ENCODE measurements at regions not wholly inside any gene's neighbourhood (a gene's known extent, or its start where the extent isn't known, plus 50 kb on each side); places are given as distances from the start of the nearest gene placed in this dataset.

- H3K27me3 ChIP-seq, result no peaks in the 10 kb centered on the region
- H3K4me1 ChIP-seq (ENCODE audit: low read depth), result no peaks in the 10 kb centered on the region
- no peak overlapping the region for H3K27ac ChIP-seq
- H3K4me3 ChIP-seq, result no peak overlapping the region
- H3K9me3 ChIP-seq (ENCODE audit: low read depth), result no peaks in the 10 kb centered on the region
- no peak for DNase-seq (ENCODE audit: low read depth in 1 of 2, low spot score in 1 of 2)
- H3K36me3 ChIP-seq, result no peaks in the 10 kb centered on the region
- no peak for TF ChIP-seq CTCF (IDR thresholded peaks at IDR 0.05; ENCODE audit: low read depth, low read length)
Observed at GRCh38 chr2:166614503-166614902, 120.5 kb upstream of the SCN7A start.

GRCh38 chr2:166614029-166614428 lies 120.0 kb upstream of the SCN7A start:
- TF ChIP-seq CTCF (IDR thresholded peaks at IDR 0.05; ENCODE audit: low read depth, low read length), result no peak

GRCh38 chr2:166613226-166613625 lies 119.2 kb upstream of the SCN7A start:
- DNase-seq (ENCODE audit: low read depth in 1 of 2, low spot score in 1 of 2), result no peak
- no peak overlapping the region for H3K27ac ChIP-seq
- TF ChIP-seq CTCF (IDR thresholded peaks at IDR 0.05; ENCODE audit: low read depth, low read length), result no peak
- no peaks in the 10 kb centered on the region for H3K4me1 ChIP-seq (ENCODE audit: low read depth)
- H3K9me3 ChIP-seq (ENCODE audit: low read depth), result no peaks in the 10 kb centered on the region
- no peaks in the 10 kb centered on the region for H3K36me3 ChIP-seq
- H3K27me3 ChIP-seq, result no peaks in the 10 kb centered on the region
- no peak overlapping the region for H3K4me3 ChIP-seq

More at GRCh38 chr2:166614029-166614428, 120.0 kb upstream of the SCN7A start:
- Histone ChIP-seq H3K4me1 (ENCODE audit: low read depth) (no peaks in the 10 kb centered on the region), H3K27me3 (no peaks in the 10 kb centered on the region), H3K27ac (no peak overlapping the region), H3K36me3 (no peaks in the 10 kb centered on the region), H3K9me3 (ENCODE audit: low read depth) (no peaks in the 10 kb centered on the region), H3K4me3 (no peak overlapping the region)
- peak in 1 of 2 donors; percentile 14 for DNase-seq (ENCODE audit: low read depth in 1 of 2, low spot score in 1 of 2)

- no peak overlapping the region for H3K27ac ChIP-seq
- TF ChIP-seq CTCF (IDR thresholded peaks at IDR 0.05; ENCODE audit: low read depth, low read length), result no peak
- H3K4me1 ChIP-seq (ENCODE audit: low read depth), result no peaks in the 10 kb centered on the region
- H3K4me3 ChIP-seq, result no peak overlapping the region
- no peaks in the 10 kb centered on the region for H3K36me3 ChIP-seq
- H3K27me3 ChIP-seq, result no peaks in the 10 kb centered on the region
- H3K9me3 ChIP-seq (ENCODE audit: low read depth), result no peaks in the 10 kb centered on the region
- DNase-seq (ENCODE audit: low read depth in 1 of 2, low spot score in 1 of 2), result no peak
Observed at GRCh38 chr2:166612214-166612613, 118.2 kb upstream of the SCN7A start.

- Histone ChIP-seq H3K27me3 (no peaks in the 10 kb centered on the region), H3K27ac (no peak overlapping the region), H3K4me3 (no peak overlapping the region), H3K4me1 (ENCODE audit: low read depth) (no peaks in the 10 kb centered on the region), H3K9me3 (ENCODE audit: low read depth) (no peaks in the 10 kb centered on the region), H3K36me3 (no peaks in the 10 kb centered on the region)
- no peak for DNase-seq (ENCODE audit: low read depth in 1 of 2, low spot score in 1 of 2)
- TF ChIP-seq CTCF (IDR thresholded peaks at IDR 0.05; ENCODE audit: low read depth, low read length), result no peak
Observed at GRCh38 chr2:166610913-166611305, 116.9 kb upstream of the SCN7A start.
